Astrocyte (in vitro differentiated cells and primary cell): ENCODE measurements at regions not wholly inside any gene's neighbourhood (a gene's known extent, or its start where the extent isn't known, plus 50 kb on each side); places are given as distances from the start of the nearest gene placed in this dataset.

Source experiments
- DNase-seq: peaks from one replicate; pipeline ENCODE4 v3.0.0-alpha.2; 2010; ENCODE audit warnings: low read depth
- FAIRE-seq: peaks from 2 replicates; lab custom pipeline; 2011; peaks lifted over from hg19 to GRCh38; lab: Jason Lieb, UNC
- H2AFZ ChIP-seq: 2 replicates; pipeline ENCODE4 v1.6.0; 2012; ENCODE audit warnings: low read depth, low read length, inconsistent platforms
- H3K27ac ChIP-seq: 2 replicates; pipeline ENCODE4 v1.5.1; 2011; ENCODE audit warnings: low read depth, low read length, inconsistent platforms
- H3K27me3 ChIP-seq: 2 replicates; pipeline ENCODE4 v1.6.0; 2011; ENCODE audit warnings: low read length, inconsistent platforms; ENCODE audit not compliant: insufficient read depth
- H3K36me3 ChIP-seq: 2 replicates; pipeline ENCODE4 v1.5.1; 2011; ENCODE audit warnings: low read length, inconsistent platforms; ENCODE audit not compliant: insufficient read depth
- H3K4me1 ChIP-seq: 2 replicates; pipeline ENCODE4 v1.5.1; 2011; ENCODE audit warnings: low read length, inconsistent platforms; ENCODE audit not compliant: insufficient read depth
- H3K4me2 ChIP-seq: 2 replicates; pipeline ENCODE4 v1.6.0; 2012; ENCODE audit warnings: low read length, inconsistent platforms
- H3K4me3 ChIP-seq: 2 replicates; pipeline ENCODE4 v1.5.1; 2011; ENCODE audit warnings: low read depth, mild to moderate bottlenecking, low read length, inconsistent platforms; ENCODE audit not compliant: insufficient read depth
- H3K79me2 ChIP-seq: 2 replicates; pipeline ENCODE4 v1.6.0; 2012; ENCODE audit warnings: mild to moderate bottlenecking, low read length, inconsistent platforms; ENCODE audit not compliant: insufficient read depth
- H3K9ac ChIP-seq: 2 replicates; pipeline ENCODE4 v1.6.0; 2012; ENCODE audit warnings: mild to moderate bottlenecking, low read length, inconsistent platforms
- H3K9me3 ChIP-seq: 2 replicates; pipeline ENCODE4 v1.5.1; 2012; ENCODE audit warnings: low read depth, mild to moderate bottlenecking, low read length, inconsistent platforms; ENCODE audit not compliant: insufficient read depth
- H4K20me1 ChIP-seq: 2 replicates; pipeline ENCODE4 v1.6.0; 2012; ENCODE audit warnings: low read length, inconsistent platforms; ENCODE audit not compliant: insufficient read depth
- H3K27ac Mint-ChIP-seq: one replicate; pipeline ENCODE4 v1.8.0; 2021; ENCODE audit warnings: mild to moderate bottlenecking, mixed read lengths; ENCODE audit not compliant: unreplicated experiment
- H3K27me3 Mint-ChIP-seq: one replicate; pipeline ENCODE4 v1.8.0; 2021; ENCODE audit warnings: low read depth, mixed read lengths; ENCODE audit not compliant: unreplicated experiment
- H3K36me3 Mint-ChIP-seq: one replicate; pipeline ENCODE4 v1.8.0; 2021; ENCODE audit warnings: low read depth, mixed read lengths; ENCODE audit not compliant: unreplicated experiment
- H3K4me1 Mint-ChIP-seq: one replicate; pipeline ENCODE4 v1.8.0; 2021; ENCODE audit warnings: low read depth, mixed read lengths; ENCODE audit not compliant: unreplicated experiment
- H3K4me3 Mint-ChIP-seq: one replicate; pipeline ENCODE4 v1.8.0; 2021; ENCODE audit warnings: mild to moderate bottlenecking, moderate library complexity, mixed read lengths; ENCODE audit not compliant: unreplicated experiment
- H3K9me3 Mint-ChIP-seq: one replicate; pipeline ENCODE4 v1.8.0; 2021; ENCODE audit warnings: mild to moderate bottlenecking, mixed read lengths; ENCODE audit not compliant: unreplicated experiment
- EZH2 ChIP-seq: IDR thresholded peaks from 2 replicates; pipeline ENCODE4 v1.6.1; 2012; ENCODE audit warnings: mild to moderate bottlenecking, low read length, inconsistent platforms; ENCODE audit not compliant: insufficient read depth
- TF ChIP-seq, protein P1 (sequence below): IDR thresholded peaks from 2 replicates; pipeline ENCODE4 v1.5.1; 2011; ENCODE audit warnings: low read depth, mild to moderate bottlenecking, inconsistent platforms, low read length, moderate library complexity; ENCODE audit not compliant: insufficient read depth

DNA sequence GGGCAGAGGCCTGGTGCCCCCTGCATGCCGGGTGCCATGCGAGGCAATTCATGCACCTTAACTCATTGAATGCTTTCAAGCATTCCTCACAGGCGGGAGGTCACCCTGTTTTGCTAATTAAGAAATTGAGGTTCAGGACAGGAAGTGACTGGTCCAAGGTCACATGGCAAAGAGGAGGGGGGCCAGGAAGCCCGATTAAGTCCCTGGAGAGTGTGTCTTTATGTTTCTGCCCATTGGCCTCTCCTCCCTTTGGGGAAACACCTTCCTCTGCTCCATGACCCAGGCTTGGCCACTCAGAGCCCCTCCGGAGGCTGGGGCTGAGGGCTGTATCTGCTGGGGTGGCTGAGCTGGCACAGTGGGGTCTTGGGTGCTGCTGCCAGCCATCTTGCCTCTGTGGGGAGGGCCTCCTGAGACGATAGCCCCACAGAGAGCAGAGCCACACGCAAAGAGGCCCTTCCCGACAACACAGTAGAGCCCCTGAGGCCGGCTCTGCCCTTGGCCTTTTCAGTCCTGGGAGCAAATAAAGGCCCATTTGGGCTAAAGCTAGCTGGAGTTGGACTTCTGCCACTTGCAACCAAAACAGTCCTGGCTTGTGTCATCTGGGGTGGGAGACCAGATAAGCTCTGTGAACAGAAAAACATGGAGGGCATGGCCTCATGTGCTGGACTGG is 90.8 kb upstream of the NEURL1B start:
- no peak overlapping the region for H2AFZ ChIP-seq
- no peak for FAIRE-seq

DNA sequence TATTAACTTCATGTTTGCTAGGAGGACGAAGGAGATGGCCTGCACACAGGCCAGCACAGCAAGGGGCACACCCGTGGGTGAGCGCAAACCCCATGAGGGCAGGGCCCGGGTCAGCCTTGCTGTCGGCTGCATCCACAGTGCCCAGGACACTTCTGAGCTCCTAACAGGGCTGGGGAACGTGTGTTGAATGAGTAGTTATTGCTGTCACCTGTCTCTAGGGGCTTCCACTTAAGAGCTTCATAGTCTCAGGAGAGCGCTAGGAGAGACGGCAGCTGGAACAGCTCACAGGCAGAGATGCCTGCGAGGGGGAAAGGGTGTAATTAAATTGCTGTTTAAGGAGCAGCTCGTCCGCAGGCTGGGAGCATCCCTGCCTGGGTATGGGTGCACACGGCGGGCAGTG is 91.4 kb upstream of the NEURL1B start:
- Mint-ChIP-seq H3K27me3 (peaks cover 48% of the 10 kb centered on the region), H3K9me3 (peaks cover 2% of the 10 kb centered on the region), H3K4me3 (no peak overlapping the region), H3K27ac (no peak overlapping the region), H3K4me1 (no peaks in the 10 kb centered on the region), H3K36me3 (no peaks in the 10 kb centered on the region)
- Histone ChIP-seq H3K9me3 (peaks cover 4% of the 10 kb centered on the region), H3K27ac (no peak overlapping the region), H3K4me3 (no peak overlapping the region), H3K36me3 (no peaks in the 10 kb centered on the region), H3K79me2 (no peaks in the 10 kb centered on the region), H3K27me3 (peaks cover 25% of the 10 kb centered on the region), H3K4me1 (no peaks in the 10 kb centered on the region), H4K20me1 (no peaks in the 10 kb centered on the region), H3K4me2 (no peak overlapping the region), H2AFZ (no peak overlapping the region), H3K9ac (no peak overlapping the region)
- TF ChIP-seq EZH2 = no peak
- TF ChIP-seq, protein P1, sequence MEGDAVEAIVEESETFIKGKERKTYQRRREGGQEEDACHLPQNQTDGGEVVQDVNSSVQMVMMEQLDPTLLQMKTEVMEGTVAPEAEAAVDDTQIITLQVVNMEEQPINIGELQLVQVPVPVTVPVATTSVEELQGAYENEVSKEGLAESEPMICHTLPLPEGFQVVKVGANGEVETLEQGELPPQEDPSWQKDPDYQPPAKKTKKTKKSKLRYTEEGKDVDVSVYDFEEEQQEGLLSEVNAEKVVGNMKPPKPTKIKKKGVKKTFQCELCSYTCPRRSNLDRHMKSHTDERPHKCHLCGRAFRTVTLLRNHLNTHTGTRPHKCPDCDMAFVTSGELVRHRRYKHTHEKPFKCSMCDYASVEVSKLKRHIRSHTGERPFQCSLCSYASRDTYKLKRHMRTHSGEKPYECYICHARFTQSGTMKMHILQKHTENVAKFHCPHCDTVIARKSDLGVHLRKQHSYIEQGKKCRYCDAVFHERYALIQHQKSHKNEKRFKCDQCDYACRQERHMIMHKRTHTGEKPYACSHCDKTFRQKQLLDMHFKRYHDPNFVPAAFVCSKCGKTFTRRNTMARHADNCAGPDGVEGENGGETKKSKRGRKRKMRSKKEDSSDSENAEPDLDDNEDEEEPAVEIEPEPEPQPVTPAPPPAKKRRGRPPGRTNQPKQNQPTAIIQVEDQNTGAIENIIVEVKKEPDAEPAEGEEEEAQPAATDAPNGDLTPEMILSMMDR = no peak
- FAIRE-seq (no peak), DNase-seq (no peak)

More for the DNA sequence above, 90.8 kb upstream of the NEURL1B start:
- H3K27me3 ChIP-seq = peaks cover 24% of the 10 kb centered on the region
- no peak for TF ChIP-seq EZH2
- TF ChIP-seq, protein P1 = no peak
- Mint-ChIP-seq H3K27me3 (peaks cover 49% of the 10 kb centered on the region), H3K36me3 (no peaks in the 10 kb centered on the region), H3K9me3 (peaks cover 2% of the 10 kb centered on the region), H3K4me3 (no peak overlapping the region), H3K27ac (no peak overlapping the region), H3K4me1 (no peaks in the 10 kb centered on the region)
- no peaks in the 10 kb centered on the region for H3K79me2 ChIP-seq
- H3K4me2 ChIP-seq = no peak overlapping the region
- no peak overlapping the region for H3K27ac ChIP-seq
- H3K4me3 ChIP-seq = no peak overlapping the region
- no peaks in the 10 kb centered on the region for H3K36me3 ChIP-seq
- DNase-seq = no peak
- H3K9ac ChIP-seq = no peak overlapping the region
- H3K9me3 ChIP-seq = peaks cover 4% of the 10 kb centered on the region
- H3K4me1 ChIP-seq = no peaks in the 10 kb centered on the region
- H4K20me1 ChIP-seq = no peaks in the 10 kb centered on the region

DNA sequence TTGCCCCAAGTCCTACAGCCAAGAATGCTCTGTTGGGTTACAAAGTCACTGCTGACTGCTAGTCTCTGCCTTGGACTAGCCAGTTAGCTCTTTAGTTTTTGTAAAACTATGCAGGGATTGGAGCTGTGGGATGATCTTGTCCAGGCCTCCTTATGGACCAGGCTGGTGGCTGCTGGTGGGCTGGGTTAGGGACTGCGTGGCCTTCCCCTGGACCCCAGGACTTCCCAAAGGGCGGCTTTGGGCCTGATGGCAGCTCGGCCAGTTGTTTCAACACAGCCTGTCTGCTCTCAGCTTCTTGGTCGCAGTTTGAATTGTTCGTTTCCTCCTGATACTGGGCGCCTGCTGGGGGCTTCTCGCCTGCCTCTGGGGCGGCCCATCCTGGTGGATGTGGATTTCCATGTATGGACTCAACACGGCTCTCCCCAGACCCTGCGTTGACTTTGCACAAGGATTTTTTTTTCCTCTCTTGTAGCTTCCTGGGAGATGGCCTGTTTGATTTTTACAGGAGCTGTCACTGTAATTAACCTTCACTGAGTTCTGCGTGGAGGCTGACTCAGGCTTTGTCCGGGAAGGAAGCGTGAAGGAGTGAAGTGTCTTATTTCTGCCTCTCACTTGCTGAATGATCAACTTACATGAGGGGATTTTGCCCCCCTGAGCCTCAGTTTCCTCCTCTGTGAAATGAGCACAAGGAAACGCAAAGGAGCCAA is 91.9 kb upstream of the NEURL1B start:
- no peak overlapping the region for H2AFZ ChIP-seq
- no peak overlapping the region for H3K4me3 ChIP-seq
- FAIRE-seq = no peak
- H4K20me1 ChIP-seq = no peaks in the 10 kb centered on the region
- no peak for DNase-seq
- H3K27ac ChIP-seq = no peak overlapping the region
- no peaks in the 10 kb centered on the region for H3K79me2 ChIP-seq
- H3K4me1 ChIP-seq = no peaks in the 10 kb centered on the region
- no peaks in the 10 kb centered on the region for H3K36me3 ChIP-seq
- TF ChIP-seq, protein P1 = no peak
- no peak for TF ChIP-seq EZH2
- no peaks in the 10 kb centered on the region for H3K36me3 Mint-ChIP-seq
- H3K27me3 Mint-ChIP-seq = peaks cover 46% of the 10 kb centered on the region
- H3K4me1 Mint-ChIP-seq = no peaks in the 10 kb centered on the region
- no peak overlapping the region for H3K4me2 ChIP-seq
- peaks cover 25% of the 10 kb centered on the region for H3K27me3 ChIP-seq
- H3K27ac Mint-ChIP-seq = no peak overlapping the region
- H3K4me3 Mint-ChIP-seq = no peak overlapping the region
- H3K9me3 Mint-ChIP-seq = peaks cover 6% of the 10 kb centered on the region
- no peak overlapping the region for H3K9ac ChIP-seq
- peaks cover 4% of the 10 kb centered on the region for H3K9me3 ChIP-seq
